EL (cell line): ENCODE measurements at regions not wholly inside any gene's neighbourhood (a gene's known extent, or its start where the extent isn't known, plus 50 kb on each side); places are given as distances from the start of the nearest gene placed in this dataset.

Source experiments
- DNase-seq: peaks from one replicate; pipeline ENCODE4 v3.0.0-alpha.2; 2016

DNA sequence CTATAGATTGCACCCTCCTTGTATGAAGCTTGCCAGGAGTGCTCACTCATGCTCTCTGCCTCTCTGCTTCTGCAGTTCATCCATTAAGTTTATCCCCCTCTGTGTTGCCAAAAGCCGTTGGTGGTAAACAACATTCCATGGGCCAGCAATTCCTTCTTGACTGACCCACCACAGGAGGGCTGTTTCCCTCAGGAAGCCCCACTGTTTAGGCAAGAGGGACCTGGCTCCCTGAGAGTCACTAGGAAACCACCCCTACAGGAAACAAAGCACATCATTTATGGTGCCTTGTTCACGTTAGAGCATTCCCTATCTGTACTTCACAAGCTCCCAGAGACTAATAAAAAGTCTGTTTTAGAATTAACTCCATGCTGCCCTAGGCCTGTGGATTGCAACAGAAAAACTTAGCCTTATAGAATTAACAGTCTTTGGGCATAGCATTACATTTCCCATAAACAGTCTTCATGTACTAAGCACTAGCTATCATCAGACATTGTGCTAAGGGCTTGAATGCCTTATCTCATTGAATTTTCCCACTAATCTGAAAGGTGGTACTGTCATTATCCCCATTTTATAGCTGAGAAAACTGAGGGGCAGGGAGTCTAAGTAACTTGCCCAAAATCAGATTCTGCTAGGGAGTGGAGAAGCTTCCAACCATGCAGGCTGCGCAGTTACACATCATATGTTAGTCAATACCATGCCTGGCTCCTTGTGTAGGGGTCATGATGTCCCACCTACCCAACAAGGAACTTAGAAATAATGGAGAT lies 149.9 kb downstream of the SHQ1 start:
- DNase-seq = no peak

DNA sequence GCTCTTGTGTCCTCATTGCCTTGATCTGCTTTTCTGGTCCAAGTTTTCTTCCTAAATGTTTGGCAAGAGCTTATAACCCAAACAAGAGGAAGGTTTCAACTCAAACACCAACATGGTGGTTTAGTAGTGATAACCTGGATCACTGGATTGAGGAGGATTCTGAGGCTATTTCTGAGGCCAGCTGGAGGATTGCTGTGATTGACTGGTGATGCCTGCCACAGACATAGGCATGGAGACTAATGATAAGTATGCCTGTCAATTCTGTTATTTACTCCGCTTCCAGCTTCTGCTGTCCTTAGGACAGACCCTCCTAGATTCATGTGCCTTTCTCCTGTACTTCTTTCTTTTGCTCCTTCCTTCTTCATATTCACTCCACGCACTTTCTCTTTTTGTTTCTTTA lies 150.5 kb downstream of the SHQ1 start:
- no peak for DNase-seq

DNA sequence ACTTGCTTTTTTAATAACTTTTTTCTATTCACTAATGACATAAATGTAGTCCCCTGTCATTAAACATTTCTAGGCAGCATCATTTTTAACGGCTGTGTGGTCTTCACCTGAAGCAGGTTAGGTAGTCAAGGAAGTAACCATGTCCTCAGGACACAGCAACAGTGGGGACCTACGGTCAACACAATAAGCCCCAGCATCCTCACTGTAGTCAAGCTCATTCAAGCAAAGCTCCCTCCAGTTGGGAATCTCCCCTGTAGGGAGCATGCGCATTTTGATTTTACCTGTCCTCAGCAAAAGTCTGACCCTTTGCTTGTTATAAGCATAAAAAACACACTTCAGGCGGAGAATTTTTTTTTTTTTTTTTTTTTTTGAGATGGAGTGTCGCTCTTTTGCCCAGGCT lies 151.4 kb downstream of the SHQ1 start:
- no peak for DNase-seq

DNA sequence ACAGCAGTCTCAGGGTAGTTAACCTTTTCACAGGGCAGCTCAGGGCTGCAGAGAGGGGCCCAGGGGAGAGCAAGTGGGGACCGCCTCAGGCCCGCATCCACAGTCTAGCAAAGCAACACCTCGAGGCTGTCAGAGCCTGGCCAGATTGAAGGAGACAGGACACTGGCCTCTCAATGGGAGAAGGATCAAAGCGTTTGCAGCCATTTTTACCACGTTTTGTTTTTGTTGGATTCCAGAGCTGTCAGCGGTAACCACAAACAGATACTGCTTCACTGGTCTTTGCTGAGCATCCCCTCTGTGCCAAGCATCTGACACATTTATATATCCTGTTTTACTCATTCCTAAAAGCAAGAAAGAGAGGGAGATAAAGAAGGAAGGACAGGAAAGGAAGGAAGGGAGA lies 153.8 kb downstream of the SHQ1 start:
- peak; percentile 38 for DNase-seq

DNA sequence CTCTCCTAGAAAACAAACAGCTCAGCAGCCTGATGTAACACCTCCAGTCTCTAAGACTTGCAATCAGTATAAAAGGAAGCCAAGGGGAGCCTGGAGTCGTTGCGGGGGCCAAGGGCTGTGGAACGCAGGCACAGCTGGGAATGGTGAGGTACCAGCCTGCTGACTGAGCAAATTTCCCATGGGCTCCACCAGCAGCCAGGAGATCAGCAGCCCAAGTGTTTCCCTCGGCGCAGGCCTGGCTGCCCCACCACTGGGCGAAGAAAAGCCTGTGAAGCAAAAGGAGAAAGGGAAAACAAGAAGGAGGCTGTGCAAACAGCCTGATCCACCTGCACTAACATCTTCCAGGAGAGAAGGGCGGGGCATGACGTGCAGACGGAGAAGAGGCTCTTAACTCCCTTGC lies 155.3 kb downstream of the SHQ1 start:
- DNase-seq = no peak

DNA sequence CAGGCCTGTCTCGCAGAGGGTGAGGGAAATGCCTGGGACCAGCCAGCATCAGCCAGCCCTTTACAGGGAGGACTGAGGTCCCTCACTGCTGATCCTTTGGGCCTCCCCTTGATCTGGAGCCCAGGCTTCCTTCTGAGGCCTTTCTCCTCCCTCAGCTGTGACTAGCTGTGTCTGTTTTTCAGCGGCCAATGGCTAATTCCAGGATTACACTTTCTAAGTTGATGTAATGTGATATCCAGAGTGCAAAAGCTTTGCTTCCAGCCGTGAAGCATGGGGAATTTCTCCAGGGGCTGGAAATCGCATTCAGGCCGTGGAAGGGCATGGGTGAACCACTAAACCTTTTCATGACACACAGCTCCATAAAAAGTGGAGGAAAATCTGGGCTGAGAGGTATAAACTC lies 157.6 kb downstream of the SHQ1 start:
- DNase-seq = no peak

DNA sequence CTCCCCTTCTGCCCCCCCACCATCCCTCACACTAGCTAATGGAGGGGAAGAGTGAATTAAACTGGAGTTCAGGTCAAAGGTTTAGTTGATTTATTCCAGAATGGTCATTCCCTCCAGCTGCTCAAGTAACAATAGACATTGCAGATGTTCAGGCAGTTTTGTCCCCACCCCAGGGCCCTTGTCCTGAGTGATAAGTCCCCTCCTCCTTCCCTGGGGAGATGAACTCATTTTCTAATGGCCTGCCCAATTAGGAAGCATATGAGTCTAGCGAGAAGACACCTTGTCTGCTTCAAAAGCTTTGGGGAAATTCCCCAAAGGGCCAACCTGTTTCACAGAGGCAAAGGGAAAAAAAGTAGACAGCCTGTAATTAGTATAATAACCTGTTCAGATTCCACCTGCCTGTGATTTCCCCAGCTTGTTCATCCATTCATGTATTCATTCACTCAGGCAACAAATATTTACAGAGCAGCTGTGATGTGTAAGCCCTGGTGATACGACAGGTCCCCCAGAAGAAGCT lies 165.3 kb downstream of the SHQ1 start:
- no peak for DNase-seq

DNA sequence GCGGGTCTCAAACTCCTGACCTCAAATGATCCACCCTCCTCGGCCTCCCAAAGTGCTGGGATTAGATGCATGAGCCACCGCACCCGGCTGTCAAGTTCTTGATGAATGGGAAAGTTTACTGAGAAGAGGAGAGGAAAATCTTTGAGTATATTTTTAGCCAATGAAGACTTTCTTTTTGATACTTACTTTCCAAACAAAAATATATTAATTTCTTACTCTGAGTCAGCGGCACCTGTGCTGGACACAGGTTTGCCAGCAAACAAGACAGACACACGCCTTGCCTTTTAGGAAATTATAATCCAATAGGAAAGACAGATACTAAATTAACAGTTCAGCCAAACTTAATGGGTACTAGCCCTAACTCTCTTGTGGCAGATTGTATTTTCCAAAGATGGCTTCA lies 166.6 kb downstream of the SHQ1 start:
- DNase-seq = no peak

DNA sequence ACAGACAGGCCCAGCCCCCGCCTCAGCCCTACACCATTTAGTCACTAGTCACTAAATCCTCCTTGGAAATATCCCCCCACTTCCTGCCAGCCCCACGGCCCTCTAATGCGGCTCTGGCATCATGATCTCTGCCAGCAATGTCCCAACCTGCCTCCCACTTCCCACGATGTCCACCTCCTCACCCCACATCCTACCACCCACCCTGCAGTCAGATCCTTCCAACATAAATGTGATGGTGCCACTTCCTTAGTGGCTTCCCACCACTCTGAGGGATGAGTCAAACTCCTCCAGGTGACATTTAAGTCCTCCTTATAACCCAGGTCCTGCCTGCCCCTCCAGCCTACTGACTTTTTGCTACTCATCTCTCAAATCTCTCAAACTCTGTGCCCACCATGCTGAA lies 167.5 kb downstream of the SHQ1 start:
- no peak for DNase-seq

DNA sequence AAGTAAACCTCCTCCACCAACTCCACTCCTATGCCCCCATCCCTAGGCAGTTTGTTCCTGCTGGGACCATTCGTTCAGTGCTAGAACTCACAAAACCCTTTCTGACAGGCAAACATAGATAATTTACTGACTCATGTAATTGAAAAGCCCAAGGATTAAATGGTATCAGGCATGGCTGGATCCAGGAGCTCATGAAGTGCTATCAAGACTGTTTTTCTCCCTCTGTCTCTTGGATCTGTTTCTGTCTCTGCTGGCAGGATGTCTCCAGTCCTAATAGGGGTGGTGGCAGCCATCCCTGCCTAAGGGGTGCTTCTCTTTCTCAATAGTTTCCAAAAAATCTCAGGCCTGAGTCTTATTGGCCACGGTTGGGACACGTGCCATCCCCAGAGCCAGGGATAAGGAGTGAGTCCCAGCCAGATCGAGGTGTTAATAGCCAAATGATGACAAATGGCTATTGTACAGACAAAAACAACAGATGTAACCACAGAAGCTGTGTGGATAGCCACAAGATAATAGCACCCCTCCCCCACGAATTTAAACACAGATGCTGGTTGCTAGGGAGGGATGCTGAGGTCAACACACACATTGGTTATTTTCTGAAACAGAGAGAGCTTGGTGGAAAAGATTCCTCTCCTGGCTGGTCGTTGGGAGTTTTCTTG lies 168.6 kb downstream of the SHQ1 start:
- no peak for DNase-seq

DNA sequence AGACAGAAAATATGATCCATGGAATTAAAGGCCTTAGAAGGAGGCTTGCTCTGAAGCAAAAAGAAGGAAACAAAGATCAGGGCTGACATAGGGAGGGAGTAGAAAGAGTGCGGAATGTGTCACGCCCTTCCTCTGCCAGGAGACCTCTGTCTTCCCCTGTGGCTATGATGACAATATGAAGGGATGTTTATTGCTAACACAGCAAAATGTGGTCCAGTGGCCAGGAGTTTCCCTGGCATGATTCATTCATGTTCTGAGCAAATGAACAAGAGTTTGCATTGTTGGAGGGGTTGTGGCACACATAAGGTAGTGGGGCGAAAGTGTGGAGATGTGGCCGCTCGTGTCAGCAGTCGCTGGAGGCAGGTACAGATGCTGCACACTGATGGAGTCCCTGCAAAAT lies 169.4 kb downstream of the SHQ1 start:
- DNase-seq = peak; percentile 22

DNA sequence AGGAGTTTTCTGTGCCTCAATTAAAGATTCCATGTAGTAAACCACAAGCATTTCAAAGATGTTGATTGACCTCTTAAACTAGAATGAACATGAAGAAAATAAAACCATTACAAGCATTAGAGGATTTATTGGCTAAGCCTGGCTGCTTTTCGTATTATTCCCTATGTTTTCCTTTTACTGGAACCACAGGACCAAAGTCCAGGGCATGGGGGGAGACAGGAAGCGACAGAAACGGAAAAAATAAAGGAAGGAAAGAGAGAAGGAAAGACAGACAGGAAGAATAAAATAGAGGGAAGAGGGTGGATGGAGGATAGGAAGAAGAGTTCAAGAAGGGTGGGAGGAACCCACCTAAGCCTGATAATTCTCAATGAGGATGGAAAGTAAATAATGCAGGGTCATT lies 169.9 kb downstream of the SHQ1 start:
- DNase-seq = no peak

DNA sequence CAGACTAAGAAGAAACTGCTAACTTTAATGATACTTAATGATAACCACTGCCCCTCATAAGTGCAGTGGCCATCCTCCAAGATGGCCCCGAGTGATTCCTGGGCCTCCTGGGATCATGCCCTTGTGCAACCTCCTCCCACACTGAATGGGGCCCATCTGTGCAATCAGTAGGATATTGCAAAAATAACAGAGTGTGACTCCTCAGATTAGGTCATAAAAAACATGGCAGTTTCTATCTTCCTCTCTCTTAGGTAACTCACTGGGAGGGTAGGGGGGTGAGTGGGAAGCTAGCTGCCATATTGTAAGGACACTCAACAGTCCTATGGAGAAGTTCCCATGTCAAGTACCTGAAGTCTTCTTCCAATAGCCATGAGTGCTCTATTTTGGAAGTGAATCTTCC lies 173.0 kb downstream of the SHQ1 start:
- DNase-seq = no peak

DNA sequence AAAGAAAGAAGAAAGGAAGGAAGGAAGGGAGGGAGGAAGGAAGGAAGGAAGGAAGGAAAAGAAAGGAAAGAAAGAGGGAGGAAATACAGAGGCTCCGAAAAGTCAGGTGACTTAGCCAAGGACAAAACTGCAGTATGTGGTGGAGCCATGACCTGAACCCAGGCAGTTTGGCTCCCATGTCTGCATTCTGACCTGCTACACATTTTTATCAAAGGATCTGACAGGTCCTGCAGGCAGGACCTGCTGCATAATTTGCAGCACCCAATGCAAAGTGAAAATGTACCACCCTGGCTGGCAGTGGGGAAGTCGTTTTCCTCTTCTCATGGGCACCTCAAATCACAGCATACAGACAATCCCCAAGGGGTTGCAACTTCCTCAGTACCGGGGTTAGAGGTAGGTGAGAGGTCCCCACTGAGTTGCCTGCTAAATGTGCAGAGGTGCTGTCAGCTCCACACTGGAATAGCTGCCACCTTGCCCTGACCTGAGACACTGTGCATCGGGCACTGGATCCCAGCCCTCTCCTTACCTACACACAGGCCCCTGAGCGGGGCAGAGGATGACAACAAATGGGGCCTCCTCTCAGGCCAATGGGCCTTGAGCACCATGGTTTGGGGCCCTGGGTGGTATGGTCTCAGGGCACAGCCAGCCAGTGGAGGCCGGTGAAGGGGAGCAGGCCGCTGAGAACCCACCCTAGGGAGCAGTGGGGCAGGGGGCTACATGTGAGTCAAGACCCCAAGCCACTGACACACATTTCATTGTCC lies 175.1 kb downstream of the SHQ1 start:
- no peak for DNase-seq

DNA sequence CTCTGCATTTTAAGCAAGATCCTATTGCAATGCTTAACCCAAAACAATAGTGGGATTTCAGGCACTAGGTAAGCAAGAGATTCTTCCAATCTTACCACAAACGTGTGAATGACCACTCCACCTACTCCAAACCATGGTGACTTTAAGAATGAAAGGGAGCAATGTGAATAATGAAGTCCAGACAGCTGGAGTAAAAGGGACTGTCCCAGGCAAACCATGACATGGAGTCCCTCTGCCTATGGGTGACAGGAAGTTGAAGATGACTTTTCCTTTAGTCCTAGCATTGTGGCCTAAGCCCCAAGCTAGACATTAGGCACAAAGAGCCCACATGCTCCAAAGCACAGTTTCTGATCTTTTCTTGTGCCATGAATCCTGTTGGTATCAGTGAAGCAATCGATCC lies 179.0 kb downstream of the SHQ1 start:
- no peak for DNase-seq

DNA sequence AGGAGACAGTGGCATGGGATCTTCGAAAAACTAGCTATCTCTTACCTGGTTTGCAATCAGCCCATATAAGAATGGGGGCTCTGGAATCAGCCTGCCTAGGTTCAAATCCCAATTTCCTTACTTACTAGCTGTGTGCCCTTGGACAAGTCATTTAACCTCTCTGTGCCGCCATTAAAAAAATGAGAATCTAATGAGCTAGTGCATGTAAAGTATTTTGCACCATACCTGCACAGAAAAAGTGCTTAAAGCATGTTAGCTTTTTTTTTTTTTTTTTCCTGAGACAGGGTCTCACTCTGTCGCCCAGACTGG lies 181.8 kb downstream of the SHQ1 start:
- no peak for DNase-seq

DNA sequence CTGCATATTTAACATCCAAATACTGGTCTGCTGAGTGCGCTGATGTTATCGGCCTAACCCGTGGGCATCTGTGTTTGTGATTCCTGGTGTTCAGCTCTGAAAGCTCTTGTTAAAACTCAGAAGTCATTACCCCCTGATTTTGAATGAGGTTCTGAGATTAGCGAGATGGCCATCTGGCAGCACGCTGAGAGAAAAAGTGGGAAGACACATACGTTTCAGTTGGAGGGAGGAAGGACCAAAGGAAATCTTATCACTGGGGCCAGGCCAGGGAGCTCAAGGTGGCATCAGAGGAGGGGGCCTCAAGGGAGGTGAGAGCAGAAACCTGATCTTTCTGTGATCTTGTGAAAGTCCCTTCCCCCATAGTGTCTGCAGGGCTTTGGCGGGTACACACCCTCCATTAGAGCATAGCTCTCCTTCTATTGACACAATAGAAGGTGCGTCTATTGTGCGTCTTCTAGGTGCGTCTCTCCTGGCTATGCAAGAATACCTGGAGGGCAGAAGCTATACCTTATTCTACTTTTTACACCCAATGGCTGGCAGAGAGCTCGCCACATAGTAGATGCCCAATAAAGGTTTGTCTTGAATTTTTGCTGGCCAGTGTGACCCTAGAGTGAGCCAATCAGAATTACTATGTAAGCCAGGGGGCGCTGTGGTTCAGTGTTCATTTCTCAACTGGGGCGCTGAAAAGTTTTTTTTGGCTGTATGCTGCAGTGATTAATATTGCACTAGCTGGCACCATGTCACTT lies 182.4 kb downstream of the SHQ1 start:
- no peak for DNase-seq

DNA sequence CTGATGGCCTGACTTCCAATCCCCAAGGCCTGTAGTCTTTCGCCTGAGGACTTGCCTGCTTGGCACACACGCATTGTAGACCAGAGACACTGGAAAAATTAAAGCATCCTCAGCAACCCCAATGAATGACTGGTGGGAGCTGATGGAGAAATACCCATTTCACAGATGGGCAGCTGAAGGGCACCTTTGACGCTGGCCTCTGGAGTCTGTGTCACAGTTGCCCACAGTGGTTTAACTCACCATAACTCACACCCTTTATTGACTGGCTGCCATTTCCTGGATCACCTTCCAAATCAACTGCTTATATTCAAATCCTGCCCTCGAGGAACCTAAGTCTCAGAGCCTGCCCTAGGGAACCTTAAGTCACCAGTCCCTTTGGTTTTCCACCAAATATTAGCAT lies 183.1 kb downstream of the SHQ1 start:
- DNase-seq = no peak

DNA sequence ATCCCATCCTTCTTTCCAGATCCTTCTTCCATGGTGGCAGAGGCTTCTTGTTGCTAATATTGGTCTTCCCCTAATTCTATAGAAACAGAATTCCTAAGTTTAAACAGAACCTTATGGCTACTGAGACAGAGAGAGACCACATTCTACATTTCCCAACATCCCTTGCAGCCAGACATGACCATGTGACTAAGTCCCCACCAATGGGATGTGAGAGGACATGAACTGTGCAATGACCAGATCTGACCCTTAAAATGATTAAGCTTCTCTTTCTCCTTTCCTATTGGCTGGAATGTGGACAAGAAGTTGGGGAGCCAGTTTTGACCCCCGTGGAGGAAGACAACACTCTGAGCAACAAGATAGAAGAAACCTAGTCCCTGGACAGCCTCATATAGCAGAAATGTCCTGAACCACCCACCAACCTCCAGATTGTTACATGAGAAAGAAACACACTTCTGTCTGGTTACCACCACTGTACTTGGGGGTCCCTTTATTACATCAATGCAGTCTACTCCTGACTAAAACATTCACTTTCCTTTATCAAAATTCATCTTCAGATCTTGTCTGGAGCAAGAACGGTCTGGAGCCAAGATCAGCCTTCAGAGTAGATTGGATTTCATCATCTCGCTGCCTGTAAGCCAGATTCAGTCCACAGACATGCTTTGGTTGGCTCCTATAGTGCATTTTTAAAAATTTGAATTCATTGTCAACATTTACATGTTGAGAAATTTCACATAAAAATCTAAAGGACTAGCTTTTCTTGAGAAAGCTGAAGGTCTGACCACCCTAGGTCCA lies 183.9 kb downstream of the SHQ1 start:
- DNase-seq = no peak

DNA sequence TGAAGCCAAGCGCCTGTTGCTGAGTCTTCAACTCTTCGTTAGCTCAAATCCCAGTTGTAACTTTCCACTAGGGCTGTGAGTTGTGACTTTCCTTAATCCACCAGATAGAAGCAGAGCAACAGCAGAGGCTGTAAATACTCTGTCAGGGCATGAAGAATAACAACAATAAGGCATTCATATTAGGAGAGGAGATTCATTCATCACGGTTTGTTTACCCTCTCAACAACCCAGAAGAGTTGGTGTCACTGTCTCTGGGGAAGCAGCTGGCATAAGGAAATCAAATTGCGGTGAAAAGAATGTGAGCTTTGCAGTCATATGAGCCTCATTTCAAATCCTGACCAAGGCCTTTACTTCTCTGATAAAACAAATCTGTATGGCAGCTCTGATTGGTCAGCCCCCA lies 184.8 kb downstream of the SHQ1 start:
- no peak for DNase-seq

DNA sequence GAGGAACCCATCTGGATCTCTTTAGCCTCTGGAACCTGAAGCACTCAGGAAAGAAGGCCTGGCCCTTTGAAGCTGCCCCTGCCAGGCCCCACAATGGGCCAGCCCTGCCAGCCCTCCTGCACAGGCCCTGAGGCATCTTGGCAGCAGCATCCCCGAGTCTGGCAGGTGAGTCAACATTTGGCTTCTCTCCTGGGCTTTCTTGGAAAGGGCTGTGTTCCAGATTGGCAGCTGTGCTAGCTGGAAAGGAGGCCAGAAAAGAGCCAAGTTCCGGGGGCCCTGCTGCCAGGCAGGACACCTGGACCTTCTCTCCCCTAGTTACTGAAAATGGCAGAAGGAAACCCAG lies 187.2 kb downstream of the SHQ1 start:
- DNase-seq = peak; percentile 90

DNA sequence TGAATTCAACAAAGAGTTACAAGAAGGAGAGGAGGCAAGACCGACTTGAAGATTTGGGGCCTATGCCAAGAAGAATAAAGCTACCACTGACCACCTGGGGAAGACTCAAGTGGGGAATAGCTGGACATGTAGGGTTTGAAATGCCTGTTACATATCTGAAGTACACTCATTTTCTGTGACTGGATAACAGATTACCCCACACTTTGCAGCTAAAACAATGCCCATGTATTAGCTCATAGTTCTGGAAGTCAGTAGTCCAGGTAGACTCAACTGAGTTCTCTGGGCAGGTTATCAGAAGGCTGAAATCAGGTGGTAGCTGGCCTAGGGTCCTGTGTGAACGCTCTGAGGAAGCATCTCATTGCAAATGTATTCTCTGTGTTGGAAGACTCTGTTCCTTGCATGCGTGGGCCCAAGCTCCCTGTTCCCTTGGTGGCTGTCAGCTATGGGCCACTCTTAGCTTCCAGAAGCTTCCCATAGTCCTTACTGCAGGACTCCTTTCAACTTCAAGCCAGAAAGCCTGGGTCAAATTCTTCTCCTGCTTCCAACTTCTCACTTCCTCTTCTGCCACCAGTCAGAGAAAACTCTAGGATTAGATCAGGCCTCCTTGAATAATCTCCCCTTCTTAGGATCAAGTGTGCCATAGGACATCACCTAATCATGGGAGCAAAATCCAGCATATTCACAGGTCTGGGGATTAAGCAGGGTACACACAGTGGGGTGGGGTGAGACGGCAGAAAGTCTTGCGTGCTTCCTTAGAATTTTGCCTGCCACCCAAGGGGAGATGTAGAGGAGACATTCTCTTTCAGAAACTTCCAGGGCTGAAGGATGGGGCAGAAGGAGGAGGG lies 187.8 kb downstream of the SHQ1 start:
- DNase-seq = no peak
